ENCODE measurements at regions not wholly inside any gene's neighbourhood (a gene's known extent, or its start where the extent isn't known, plus 50 kb on each side); places are given as distances from the start of the nearest gene placed in this dataset.

DNA sequence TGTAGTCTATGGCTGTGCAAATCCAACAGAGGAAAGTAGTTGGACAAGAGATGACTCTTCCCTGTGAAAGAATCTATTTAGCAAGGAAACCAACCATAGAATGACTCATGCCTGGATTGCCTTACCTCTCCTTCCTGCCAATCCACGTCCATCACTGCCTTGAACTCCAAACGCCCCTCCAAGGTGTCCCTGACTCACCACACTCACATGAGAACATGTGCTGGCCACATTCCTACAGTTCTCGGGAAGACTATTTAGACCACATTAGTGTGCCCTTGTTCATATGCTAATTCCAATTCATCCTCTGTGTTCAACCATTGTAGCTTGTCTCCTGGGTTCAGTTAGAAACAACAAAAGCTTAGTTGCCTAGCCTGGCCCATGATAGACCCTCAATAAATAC, 157.3 kb downstream of the SLC30A10 start:
- Histone ChIP-seq H3K18ac (ENCODE audit: insufficient read length, low read depth, low read length) (no peak overlapping the region), H3K4ac (ENCODE audit: low read depth, low read length) (no peak overlapping the region), H4K91ac (ENCODE audit: insufficient read length, low read depth, low read length) (no peak overlapping the region), H3K23ac (ENCODE audit: insufficient read length, low read depth, low read length) (no peak overlapping the region), H4K8ac (replicated peaks; ENCODE audit: insufficient read length, low read depth, low read length) (no peak overlapping the region), H3K79me1 (ENCODE audit: insufficient read depth, low read depth, low read length, poor library complexity, severe bottlenecking) (no peaks in the 10 kb centered on the region), H2BK5ac (ENCODE audit: insufficient read length, low read length) (no peak overlapping the region), H2AK5ac (ENCODE audit: insufficient read length, low read length) (no peak overlapping the region), H2BK15ac (ENCODE audit: low read depth, low read length) (no peak overlapping the region), H3K4me1 (ENCODE audit: insufficient read depth, low read length) (no peaks in the 10 kb centered on the region), H2AFZ (ENCODE audit: low read length) (no peak overlapping the region), H3K4me2 (ENCODE audit: insufficient read depth, insufficient read length, low read length) (no peak overlapping the region), H2BK12ac (ENCODE audit: insufficient read length, low read depth, low read length) (no peak overlapping the region), H3K79me2 (ENCODE audit: insufficient read depth, low read length) (no peaks in the 10 kb centered on the region), H3K14ac (ENCODE audit: insufficient read depth, low read length) (no peak overlapping the region), H3T11ph (ENCODE audit: low read length) (no peak overlapping the region), H4K5ac (ENCODE audit: insufficient read length, low read depth, low read length) (no peak overlapping the region), H3K9ac (ENCODE audit: extremely low read depth, insufficient read length, low read length) (no peak overlapping the region), H3K27me3 (ENCODE audit: insufficient read depth, low read length) (no peaks in the 10 kb centered on the region), H2BK120ac (ENCODE audit: low read depth, low read length, poor library complexity, severe bottlenecking) (no peak overlapping the region), H2BK20ac (ENCODE audit: low read depth, low read length, poor library complexity, severe bottlenecking) (no peak overlapping the region), H4K20me1 (ENCODE audit: control insufficient read depth, insufficient read depth, insufficient read length) (no peaks in the 10 kb centered on the region), H3K9me3 (ENCODE audit: control insufficient read depth, low read depth, low read length) (no peaks in the 10 kb centered on the region), H3K27ac (ENCODE audit: insufficient read length, low read depth, low read length) (no peak overlapping the region), H3K23me2 (ENCODE audit: insufficient read length, low read depth, low read length, poor library complexity, severe bottlenecking) (no peaks in the 10 kb centered on the region), H3K56ac (ENCODE audit: insufficient read length, low read depth, low read length) (no peak overlapping the region)
- Mint-ChIP-seq H3K4me1 (peaks cover 4% of the 10 kb centered on the region in 2 experiments; a peak in 3 of 4 replicates), H3K27me3 (ENCODE audit: low read depth) (no peaks in the 10 kb centered on the region), H3K9me3 (peaks cover 3 to 4% of the 10 kb centered on the region in 2 experiments; a peak in 2 of 5 replicates), H3K4me3 (no peak overlapping the region), H3K36me3 (ENCODE audit: insufficient read depth in 1 of 3, low read depth in 3 of 3) (no peaks in the 10 kb centered on the region; a peak in 2 of 7 replicates), H3K27ac (peak overlapping the region in 1 of 3 experiments; percentile 16; a peak in 2 of 7 replicates)
- no CpG with 5 or more reads among the region's 3 CpGs for WGBS (ENCODE audit: extremely low coverage, insufficient read length, low lambda C conversion rate)
- no peak for DNase-seq
- TF ChIP-seq, protein P1, sequence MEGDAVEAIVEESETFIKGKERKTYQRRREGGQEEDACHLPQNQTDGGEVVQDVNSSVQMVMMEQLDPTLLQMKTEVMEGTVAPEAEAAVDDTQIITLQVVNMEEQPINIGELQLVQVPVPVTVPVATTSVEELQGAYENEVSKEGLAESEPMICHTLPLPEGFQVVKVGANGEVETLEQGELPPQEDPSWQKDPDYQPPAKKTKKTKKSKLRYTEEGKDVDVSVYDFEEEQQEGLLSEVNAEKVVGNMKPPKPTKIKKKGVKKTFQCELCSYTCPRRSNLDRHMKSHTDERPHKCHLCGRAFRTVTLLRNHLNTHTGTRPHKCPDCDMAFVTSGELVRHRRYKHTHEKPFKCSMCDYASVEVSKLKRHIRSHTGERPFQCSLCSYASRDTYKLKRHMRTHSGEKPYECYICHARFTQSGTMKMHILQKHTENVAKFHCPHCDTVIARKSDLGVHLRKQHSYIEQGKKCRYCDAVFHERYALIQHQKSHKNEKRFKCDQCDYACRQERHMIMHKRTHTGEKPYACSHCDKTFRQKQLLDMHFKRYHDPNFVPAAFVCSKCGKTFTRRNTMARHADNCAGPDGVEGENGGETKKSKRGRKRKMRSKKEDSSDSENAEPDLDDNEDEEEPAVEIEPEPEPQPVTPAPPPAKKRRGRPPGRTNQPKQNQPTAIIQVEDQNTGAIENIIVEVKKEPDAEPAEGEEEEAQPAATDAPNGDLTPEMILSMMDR (conservative IDR thresholded peaks at IDR 0.05), result no peak

All from H9 (cell line).